CD4-positive, alpha-beta T cell treated with Interleukin-17A for 1 hour (primary cell): ENCODE measurements at regions not wholly inside any gene's neighbourhood (a gene's known extent, or its start where the extent isn't known, plus 50 kb on each side); places are given as distances from the start of the nearest gene placed in this dataset.

Experiments
- DNase-seq: peaks from one replicate; pipeline ENCODE4 v3.0.0-alpha.2; 2020

GRCh38 chr12:111220363-111220762 is 148.5 kb downstream of the PHETA1 start:
- no peak for DNase-seq

GRCh38 chr12:111219440-111219839 is 149.5 kb downstream of the PHETA1 start:
- DNase-seq, result no peak

- DNase-seq, result no peak
Measured at GRCh38 chr12:111218499-111218898, 150.4 kb downstream of the PHETA1 start.

- DNase-seq, result no peak
Measured at GRCh38 chr12:111216387-111217159, 152.3 kb downstream of the PHETA1 start.

- no peak for DNase-seq
Measured at GRCh38 chr12:111215881-111216280, 153.0 kb downstream of the PHETA1 start.

- no peak for DNase-seq
Measured at GRCh38 chr12:111214401-111214800, 154.5 kb downstream of the PHETA1 start.

- no peak for DNase-seq
Measured at GRCh38 chr12:111213561-111213960, 155.3 kb downstream of the PHETA1 start.

- no peak for DNase-seq
Measured at GRCh38 chr12:111212814-111213456, 156.0 kb downstream of the PHETA1 start.

GRCh38 chr12:111211910-111212757 is 156.8 kb downstream of the PHETA1 start:
- DNase-seq, result no peak

GRCh38 chr12:111209811-111210210 is 159.1 kb downstream of the PHETA1 start:
- DNase-seq, result no peak

- DNase-seq, result no peak
Measured at GRCh38 chr12:111207761-111208160, 161.1 kb downstream of the PHETA1 start.

- no peak for DNase-seq
Measured at GRCh38 chr12:111204788-111205241, 164.1 kb downstream of the PHETA1 start.

- DNase-seq, result no peak
Measured at GRCh38 chr12:111203969-111204368, 164.9 kb downstream of the PHETA1 start.

GRCh38 chr12:111203446-111203845 is 165.4 kb downstream of the PHETA1 start:
- DNase-seq, result no peak

- DNase-seq, result no peak
Measured at GRCh38 chr12:111202237-111202915, 166.5 kb downstream of the PHETA1 start.

GRCh38 chr12:111201495-111202236 is 167.2 kb downstream of the PHETA1 start:
- no peak for DNase-seq

- DNase-seq, result no peak
Measured at GRCh38 chr12:111201036-111201435, 167.9 kb downstream of the PHETA1 start.

- DNase-seq, result no peak
Measured at GRCh38 chr12:111197376-111197944, 171.4 kb downstream of the PHETA1 start.

GRCh38 chr12:111196532-111196931 is 172.4 kb downstream of the PHETA1 start:
- no peak for DNase-seq

- no peak for DNase-seq
Measured at GRCh38 chr12:111195316-111195715, 173.6 kb downstream of the PHETA1 start.

- DNase-seq, result no peak
Measured at GRCh38 chr12:111194703-111195051, 174.2 kb downstream of the PHETA1 start.
